ENCODE measurements at regions not wholly inside any gene's neighbourhood (a gene's known extent, or its start where the extent isn't known, plus 50 kb on each side); places are given as distances from the start of the nearest gene placed in this dataset.

DNA sequence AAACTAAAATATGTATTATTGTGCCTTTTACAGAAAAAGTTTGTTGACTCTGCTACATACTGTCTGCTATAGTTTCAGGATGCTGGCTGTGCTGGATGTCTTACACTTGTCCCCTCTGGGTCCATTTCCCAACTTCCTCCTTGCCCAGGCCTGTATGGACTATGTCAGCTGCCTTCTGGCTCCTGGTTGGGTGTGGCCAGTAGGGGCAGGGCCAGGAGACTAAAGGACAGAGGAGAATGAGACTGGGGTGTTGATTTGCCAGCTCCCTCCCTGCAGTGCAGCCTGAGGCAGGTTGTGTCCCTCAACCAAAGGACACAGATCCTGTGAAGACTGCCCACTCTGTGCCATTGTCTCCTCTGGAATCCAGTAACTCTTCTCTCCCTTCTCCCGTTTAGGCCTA is 90.6 kb upstream of the UBE2E2 start:
- no peak overlapping the region for H3K4me3 Mint-ChIP-seq
- no peak overlapping the region for H3K27ac Mint-ChIP-seq
- ATAC-seq = peak; percentile 97
- no peaks in the 10 kb centered on the region for H3K36me3 Mint-ChIP-seq
- H3K27me3 Mint-ChIP-seq (ENCODE audit: low read depth) = no peaks in the 10 kb centered on the region
- DNase-seq (ENCODE audit: low spot score) = peak; percentile 21
- TF ChIP-seq NFE2L1 (CRISPR knock-in tag; IDR thresholded peaks at IDR 0.05) (no peak), IRF1 (CRISPR knock-in tag; IDR thresholded peaks at IDR 0.05) (no peak), FOXP4 (CRISPR knock-in tag; IDR thresholded peaks at IDR 0.05) (no peak), SOX15 (CRISPR knock-in tag; IDR thresholded peaks at IDR 0.05) (no peak), NR2C2 (CRISPR knock-in tag; IDR thresholded peaks at IDR 0.05) (no peak), TEAD1 (CRISPR knock-in tag; IDR thresholded peaks at IDR 0.05) (no peak), JAZF1 (CRISPR knock-in tag; IDR thresholded peaks at IDR 0.05) (no peak), USF2 (CRISPR knock-in tag; IDR thresholded peaks at IDR 0.05) (no peak), JUN (CRISPR knock-in tag; IDR thresholded peaks at IDR 0.05) (no peak), GRHL2 (CRISPR knock-in tag; IDR thresholded peaks at IDR 0.05; ENCODE audit: insufficient replicate concordance, severe bottlenecking) (no peak), GTF2I (CRISPR knock-in tag; conservative IDR thresholded peaks at IDR 0.05) (no peak), FOXP1 (CRISPR knock-in tag; IDR thresholded peaks at IDR 0.05; ENCODE audit: borderline replicate concordance) (no peak), ATF1 (CRISPR knock-in tag; IDR thresholded peaks at IDR 0.05) (no peak), FOXJ3 (CRISPR knock-in tag; IDR thresholded peaks at IDR 0.05; ENCODE audit: borderline replicate concordance) (no peak), GABPB1 (CRISPR knock-in tag; IDR thresholded peaks at IDR 0.05) (no peak), ZNF671 (CRISPR knock-in tag; IDR thresholded peaks at IDR 0.05) (no peak)
- TF ChIP-seq, protein P1, sequence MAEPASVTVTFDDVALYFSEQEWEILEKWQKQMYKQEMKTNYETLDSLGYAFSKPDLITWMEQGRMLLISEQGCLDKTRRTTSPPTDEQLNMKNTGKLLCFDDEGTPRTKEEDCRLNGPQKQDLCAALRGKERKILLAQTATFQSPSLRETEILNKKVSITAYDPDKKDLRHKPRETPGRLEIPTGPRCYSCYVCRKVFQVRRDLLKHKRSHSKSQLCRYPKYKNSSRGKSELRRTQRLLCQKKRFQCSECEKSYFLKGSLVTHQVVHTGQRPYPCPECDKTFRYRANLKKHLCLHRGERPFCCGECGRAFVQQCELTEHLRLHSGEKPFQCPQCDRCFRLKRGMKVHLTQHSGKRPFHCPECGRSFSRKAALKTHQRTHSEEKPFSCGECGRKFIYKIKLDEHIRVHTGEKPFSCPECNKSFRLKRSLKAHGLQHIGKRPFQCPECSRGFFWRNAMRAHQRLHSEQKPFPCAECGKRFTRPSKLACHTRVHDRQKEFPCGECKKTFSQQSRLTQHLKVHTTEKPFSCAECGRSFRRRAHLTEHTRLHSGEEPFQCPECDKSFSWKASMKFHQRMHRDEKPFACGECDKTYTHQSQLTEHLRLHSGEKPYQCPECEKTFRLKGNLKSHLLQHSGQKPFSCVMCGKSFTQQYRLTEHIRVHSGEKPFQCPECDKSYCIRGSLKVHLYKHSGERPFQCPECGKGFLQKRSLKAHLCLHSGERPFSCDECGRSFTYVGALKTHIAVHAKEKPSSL (CRISPR knock-in tag; conservative IDR thresholded peaks at IDR 0.05) = no peak
- TF ChIP-seq, protein P2, sequence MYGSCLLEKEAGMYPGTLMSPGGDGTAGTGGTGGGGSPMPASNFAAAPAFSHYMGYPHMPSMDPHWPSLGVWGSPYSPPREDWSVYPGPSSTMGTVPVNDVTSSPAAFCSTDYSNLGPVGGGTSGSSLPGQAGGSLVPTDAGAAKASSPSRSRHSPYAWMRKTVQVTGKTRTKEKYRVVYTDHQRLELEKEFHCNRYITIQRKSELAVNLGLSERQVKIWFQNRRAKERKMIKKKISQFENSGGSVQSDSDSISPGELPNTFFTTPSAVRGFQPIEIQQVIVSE (CRISPR knock-in tag; IDR thresholded peaks at IDR 0.05; ENCODE audit: borderline replicate concordance) = no peak
- TF ChIP-seq, protein P3, sequence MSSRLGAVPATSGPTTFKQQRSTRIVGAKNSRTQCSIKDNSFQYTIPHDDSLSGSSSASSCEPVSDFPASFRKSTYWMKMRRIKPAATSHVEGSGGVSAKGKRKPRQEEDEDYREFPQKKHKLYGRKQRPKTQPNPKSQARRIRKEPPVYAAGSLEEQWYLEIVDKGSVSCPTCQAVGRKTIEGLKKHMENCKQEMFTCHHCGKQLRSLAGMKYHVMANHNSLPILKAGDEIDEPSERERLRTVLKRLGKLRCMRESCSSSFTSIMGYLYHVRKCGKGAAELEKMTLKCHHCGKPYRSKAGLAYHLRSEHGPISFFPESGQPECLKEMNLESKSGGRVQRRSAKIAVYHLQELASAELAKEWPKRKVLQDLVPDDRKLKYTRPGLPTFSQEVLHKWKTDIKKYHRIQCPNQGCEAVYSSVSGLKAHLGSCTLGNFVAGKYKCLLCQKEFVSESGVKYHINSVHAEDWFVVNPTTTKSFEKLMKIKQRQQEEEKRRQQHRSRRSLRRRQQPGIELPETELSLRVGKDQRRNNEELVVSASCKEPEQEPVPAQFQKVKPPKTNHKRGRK (CRISPR knock-in tag; IDR thresholded peaks at IDR 0.05; ENCODE audit: borderline replicate concordance) = no peak
- TF ChIP-seq, protein P4, sequence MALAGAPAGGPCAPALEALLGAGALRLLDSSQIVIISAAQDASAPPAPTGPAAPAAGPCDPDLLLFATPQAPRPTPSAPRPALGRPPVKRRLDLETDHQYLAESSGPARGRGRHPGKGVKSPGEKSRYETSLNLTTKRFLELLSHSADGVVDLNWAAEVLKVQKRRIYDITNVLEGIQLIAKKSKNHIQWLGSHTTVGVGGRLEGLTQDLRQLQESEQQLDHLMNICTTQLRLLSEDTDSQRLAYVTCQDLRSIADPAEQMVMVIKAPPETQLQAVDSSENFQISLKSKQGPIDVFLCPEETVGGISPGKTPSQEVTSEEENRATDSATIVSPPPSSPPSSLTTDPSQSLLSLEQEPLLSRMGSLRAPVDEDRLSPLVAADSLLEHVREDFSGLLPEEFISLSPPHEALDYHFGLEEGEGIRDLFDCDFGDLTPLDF (CRISPR knock-in tag; IDR thresholded peaks at IDR 0.05) = no peak
- peaks cover 11% of the 10 kb centered on the region for H3K4me1 Mint-ChIP-seq
- no peaks in the 10 kb centered on the region for H3K9me3 Mint-ChIP-seq
- CTCF ChIA-PET = no interaction called here
- POLR2A ChIA-PET = no interaction called here

All from WTC11 (cell line).